Esophagus squamous epithelium (tissue), 5 donors: ENCODE measurements at regions not wholly inside any gene's neighbourhood (a gene's known extent, or its start where the extent isn't known, plus 50 kb on each side); places are given as distances from the start of the nearest gene placed in this dataset.

Experiments
- DNase-seq: peaks from one replicate; lab custom pipeline; 2025; lab: John Stamatoyannopoulos, UW
- H3K27ac ChIP-seq, 4 donors: fragments of 200-600 bp; sonication (generic); one replicate each; pipeline ENCODE4 v1.5.1; 2016 to 2019; ENCODE audit warnings: mild to moderate bottlenecking in 1 of 4
- H3K27me3 ChIP-seq, 4 donors: fragments of 200-600 bp; sonication (generic); 1 replicate in 3 of 4; 2 replicates in 1 of 4; pipeline versions ENCODE4 v1.5.1 to v1.6.0; 2017 to 2021; ENCODE audit warnings: antibody characterized with exemption in 1 of 4
- H3K36me3 ChIP-seq, 3 donors: fragments of 200-600 bp; sonication (generic); one replicate each; pipeline ENCODE4 v1.5.1; 2016 to 2019
- H3K4me1 ChIP-seq, 3 donors: fragments of 200-600 bp; sonication (generic); one replicate each; pipeline ENCODE4 v1.5.1; 2017 to 2019
- H3K4me3 ChIP-seq, 4 donors: fragments of 200-600 bp; sonication (generic); 1 replicate in 3 of 4; 2 replicates in 1 of 4; pipeline ENCODE4 v1.5.1; 2016 to 2019; ENCODE audit warnings: mild to moderate bottlenecking in 2 of 4, moderate library complexity in 1 of 4
- H3K9me3 ChIP-seq, 3 donors: fragments of 200-600 bp; sonication (generic); one replicate each; pipeline ENCODE4 v1.5.1; 2016 to 2019
- CTCF ChIP-seq, 6 experiments: fragments of 450-650 bp in 4 of 6; fragments of 200-600 bp in 2 of 6; sonication (generic) in 2 of 6; IDR thresholded peaks; one replicate each; pipeline ENCODE4 v1.5.1; 2016 to 2019; ENCODE audit warnings: antibody characterized with exemption in 6 of 6, mild to moderate bottlenecking in 4 of 6, moderate library complexity in 4 of 6
- POLR2A ChIP-seq, 4 donors: fragments of 450-650 bp; IDR thresholded peaks; one replicate each; pipeline ENCODE4 v1.6.1; 2017; ENCODE audit warnings: antibody characterized with exemption in 4 of 4, mild to moderate bottlenecking in 4 of 4, moderate library complexity in 3 of 4
- WGBS, 2 donors: methylation state at CpG; one replicate each; pipeline ENCODE4 v1.1.5; 2018; 5-methylcytosine and 5-hydroxymethylcytosine counted together
- intact Hi-C: fragments of 100-400 bp; cut with DNase I; formaldehyde crosslinking; loops from one replicate; pipeline ENCODE4 v1.15.0; 2022
- donor health status: DM: yes; HTN: yes; CAD: no.

- Histone ChIP-seq H3K4me3 (peak overlapping the region in 3 of 4 donors; percentile 27 to 54 (median 33)), H3K27me3 (no peaks in the 10 kb centered on the region), H3K36me3 (no peaks in the 10 kb centered on the region), H3K9me3 (no peaks in the 10 kb centered on the region), H3K27ac (peak overlapping the region; percentile 87 to 91 (median 88)), H3K4me1 (peaks cover 22 to 38% (median 23%) of the 10 kb centered on the region in 3 donors)
- WGBS, 2 donors: 6 to 33% methylated on average over 7 to 9 of the region's 10 CpGs
- TF ChIP-seq CTCF (IDR thresholded peaks at IDR 0.05) (no peak), POLR2A (IDR thresholded peaks at IDR 0.05) (no peak)
- DNase-seq: no peak
- intact Hi-C loops: no loop called here
These were observed 65.8 kb downstream of the SIK1 start for GRCh38 chr21:43361127-43361492.

GRCh38 chr21:43360441-43361126 lies 66.3 kb downstream of the SIK1 start:
- no peak overlapping the region for H3K4me3 ChIP-seq
- no peak for DNase-seq
- H3K27me3 ChIP-seq: no peaks in the 10 kb centered on the region
- intact Hi-C loops: no loop called here
- TF ChIP-seq CTCF (IDR thresholded peaks at IDR 0.05) (no peak), POLR2A (IDR thresholded peaks at IDR 0.05) (no peak)
- peaks cover 22 to 38% (median 23%) of the 10 kb centered on the region in 3 donors for H3K4me1 ChIP-seq
- WGBS, 2 donors: 80 to 92% methylated on average over 3 to 13 of the region's 32 CpGs
- no peaks in the 10 kb centered on the region for H3K36me3 ChIP-seq
- H3K9me3 ChIP-seq: no peaks in the 10 kb centered on the region
- H3K27ac ChIP-seq: peak overlapping the region; percentile 87 to 91 (median 88)

GRCh38 chr21:43358940-43359822 lies 67.8 kb downstream of the SIK1 start:
- no peak overlapping the region for H3K4me3 ChIP-seq
- DNase-seq: no peak
- no peak overlapping the region for H3K27ac ChIP-seq
- H3K4me1 ChIP-seq: peaks cover 22 to 41% (median 23%) of the 10 kb centered on the region in 3 donors
- no peaks in the 10 kb centered on the region for H3K27me3 ChIP-seq
- TF ChIP-seq POLR2A (IDR thresholded peaks at IDR 0.05): no peak
- no peak for TF ChIP-seq CTCF (IDR thresholded peaks at IDR 0.05)
- no peaks in the 10 kb centered on the region for H3K9me3 ChIP-seq
- WGBS, 2 donors: 70 to 73% methylated on average over 26 to 28 of the region's 28 CpGs
- no peaks in the 10 kb centered on the region for H3K36me3 ChIP-seq
- intact Hi-C loops: no loop called here

GRCh38 chr21:43357715-43358430 lies 69.1 kb downstream of the SIK1 start:
- WGBS, 2 donors: 87 to 88% methylated on average over 18 to 20 of the region's 24 CpGs
- Histone ChIP-seq H3K27me3 (no peaks in the 10 kb centered on the region), H3K36me3 (no peaks in the 10 kb centered on the region), H3K9me3 (no peaks in the 10 kb centered on the region), H3K27ac (no peak overlapping the region), H3K4me1 (peaks cover 22 to 42% (median 22%) of the 10 kb centered on the region in 3 donors), H3K4me3 (no peak overlapping the region)
- intact Hi-C loops: no loop called here
- DNase-seq: no peak
- no peak for TF ChIP-seq CTCF (IDR thresholded peaks at IDR 0.05)
- TF ChIP-seq POLR2A (IDR thresholded peaks at IDR 0.05): no peak
